Activated CD8-positive, alpha-beta memory T cell treated with anti-CD3 and anti-CD28 coated beads, Interleukin-2, amount 50 U/mL, for 4 hours (primary cell): ENCODE measurements at regions not wholly inside any gene's neighbourhood (a gene's known extent, or its start where the extent isn't known, plus 50 kb on each side); places are given as distances from the start of the nearest gene placed in this dataset.

Experiments
- DNase-seq: peaks from one replicate; pipeline ENCODE4 v3.0.0-alpha.2; 2020

GRCh38 chr2:221096706-221097567, 475.2 kb downstream of the EPHA4 start:
- DNase-seq = no peak

GRCh38 chr2:221097568-221097915, 474.6 kb downstream of the EPHA4 start:
- no peak for DNase-seq

- no peak for DNase-seq
Observed at GRCh38 chr2:221097949-221098348, 474.2 kb downstream of the EPHA4 start.

- no peak for DNase-seq
Observed at GRCh38 chr2:221100467-221101089, 471.5 kb downstream of the EPHA4 start.

GRCh38 chr2:221102896-221103688, 469.0 kb downstream of the EPHA4 start:
- no peak for DNase-seq

GRCh38 chr2:221103930-221104329, 468.2 kb downstream of the EPHA4 start:
- DNase-seq = no peak

- no peak for DNase-seq
Observed at GRCh38 chr2:221104361-221104811, 467.7 kb downstream of the EPHA4 start.

GRCh38 chr2:221106241-221106640, 465.9 kb downstream of the EPHA4 start:
- no peak for DNase-seq

GRCh38 chr2:221107424-221107823, 464.7 kb downstream of the EPHA4 start:
- no peak for DNase-seq

GRCh38 chr2:221109552-221109951, 462.6 kb downstream of the EPHA4 start:
- DNase-seq = no peak

GRCh38 chr2:221111739-221112138, 460.4 kb downstream of the EPHA4 start:
- DNase-seq = no peak

- DNase-seq = no peak
Observed at GRCh38 chr2:221112744-221113143, 459.4 kb downstream of the EPHA4 start.

GRCh38 chr2:221115944-221116343, 456.2 kb downstream of the EPHA4 start:
- no peak for DNase-seq

- DNase-seq = no peak
Observed at GRCh38 chr2:221120643-221121042, 451.5 kb downstream of the EPHA4 start.

- no peak for DNase-seq
Observed at GRCh38 chr2:221123396-221123795, 448.7 kb downstream of the EPHA4 start.

GRCh38 chr2:221124532-221125240, 447.4 kb downstream of the EPHA4 start:
- DNase-seq = no peak

GRCh38 chr2:221125691-221126090, 446.4 kb downstream of the EPHA4 start:
- DNase-seq = no peak

- no peak for DNase-seq
Observed at GRCh38 chr2:221129657-221130056, 442.4 kb downstream of the EPHA4 start.

- no peak for DNase-seq
Observed at GRCh38 chr2:221130431-221130830, 441.7 kb downstream of the EPHA4 start.

- DNase-seq = no peak
Observed at GRCh38 chr2:221133941-221134340, 438.2 kb downstream of the EPHA4 start.

- no peak for DNase-seq
Observed at GRCh38 chr2:221134718-221135117, 437.4 kb downstream of the EPHA4 start.

GRCh38 chr2:221135699-221136098, 436.4 kb downstream of the EPHA4 start:
- no peak for DNase-seq

- no peak for DNase-seq
Observed at GRCh38 chr2:221137385-221137784, 434.7 kb downstream of the EPHA4 start.
